HepG2 (cell line): ENCODE measurements at regions not wholly inside any gene's neighbourhood (a gene's known extent, or its start where the extent isn't known, plus 50 kb on each side); places are given as distances from the start of the nearest gene placed in this dataset.

Source experiments
- POLR2A ChIP-seq, 2 experiments: IDR thresholded peaks; 2 replicates each; pipeline ENCODE4 v1.6.1; 2011; ENCODE audit warnings: low read depth in 2 of 2, low read length in 2 of 2, mild to moderate bottlenecking in 1 of 2, moderate library complexity in 1 of 2; ENCODE audit not compliant: insufficient read depth in 1 of 2
- SP1 ChIP-seq, 2 experiments: fragments of 450-650 bp in 1 of 2; sonication (generic) in 1 of 2; formaldehyde crosslinking in 1 of 2; IDR thresholded peaks; 2 replicates each; pipeline versions ENCODE4 v1.4.0 to v1.6.1; 2016 to 2020; ENCODE audit warnings: missing genetic modification reagents in 1 of 2
- ZBTB3 ChIP-seq: sonication (generic); formaldehyde crosslinking; IDR thresholded peaks from 2 replicates; pipeline ENCODE4 v1.4.0; 2020; ENCODE audit warnings: low read depth, mild to moderate bottlenecking, moderate library complexity, missing genetic modification reagents, borderline replicate concordance
- ZBTB49 ChIP-seq: sonication (generic); formaldehyde crosslinking; IDR thresholded peaks from 2 replicates; pipeline ENCODE4 v1.4.0; 2020; ENCODE audit warnings: missing genetic modification reagents, borderline replicate concordance
- ZNF24 ChIP-seq: fragments of 450-650 bp; IDR thresholded peaks from 2 replicates; pipeline ENCODE4 v1.6.1; 2017; ENCODE audit warnings: antibody characterized with exemption, mild to moderate bottlenecking
- ZNF740 ChIP-seq: sonication (generic); formaldehyde crosslinking; IDR thresholded peaks from 2 replicates; pipeline ENCODE4 v1.4.0; 2020; ENCODE audit warnings: missing genetic modification reagents
- TF ChIP-seq, protein P1 (sequence below): sonication (generic); formaldehyde crosslinking; IDR thresholded peaks from 2 replicates; pipeline ENCODE4 v1.4.0; 2020; ENCODE audit warnings: missing genetic modification reagents, borderline replicate concordance

GRCh38 chr7:123237-123636 is 69.1 kb upstream of the FAM20C start:
- TF ChIP-seq ZNF24 (no peak), SP1 (IDR thresholded peaks at IDR 0.05) (no peak), SP1 (CRISPR knock-in tag; IDR thresholded peaks at IDR 0.05) (no peak), ZNF740 (CRISPR knock-in tag) (no peak), ZBTB3 (CRISPR knock-in tag) (no peak), POLR2A (IDR thresholded peaks at IDR 0.05; ENCODE audit: insufficient read depth in 1 of 2, low read depth in 2 of 2, low read length in 2 of 2) (no peak), ZBTB49 (CRISPR knock-in tag) (no peak)
- TF ChIP-seq, protein P1, sequence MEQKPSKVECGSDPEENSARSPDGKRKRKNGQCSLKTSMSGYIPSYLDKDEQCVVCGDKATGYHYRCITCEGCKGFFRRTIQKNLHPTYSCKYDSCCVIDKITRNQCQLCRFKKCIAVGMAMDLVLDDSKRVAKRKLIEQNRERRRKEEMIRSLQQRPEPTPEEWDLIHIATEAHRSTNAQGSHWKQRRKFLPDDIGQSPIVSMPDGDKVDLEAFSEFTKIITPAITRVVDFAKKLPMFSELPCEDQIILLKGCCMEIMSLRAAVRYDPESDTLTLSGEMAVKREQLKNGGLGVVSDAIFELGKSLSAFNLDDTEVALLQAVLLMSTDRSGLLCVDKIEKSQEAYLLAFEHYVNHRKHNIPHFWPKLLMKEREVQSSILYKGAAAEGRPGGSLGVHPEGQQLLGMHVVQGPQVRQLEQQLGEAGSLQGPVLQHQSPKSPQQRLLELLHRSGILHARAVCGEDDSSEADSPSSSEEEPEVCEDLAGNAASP (CRISPR knock-in tag), result no peak
